ENCODE measurements at regions not wholly inside any gene's neighbourhood (a gene's known extent, or its start where the extent isn't known, plus 50 kb on each side); places are given as distances from the start of the nearest gene placed in this dataset.

DNA sequence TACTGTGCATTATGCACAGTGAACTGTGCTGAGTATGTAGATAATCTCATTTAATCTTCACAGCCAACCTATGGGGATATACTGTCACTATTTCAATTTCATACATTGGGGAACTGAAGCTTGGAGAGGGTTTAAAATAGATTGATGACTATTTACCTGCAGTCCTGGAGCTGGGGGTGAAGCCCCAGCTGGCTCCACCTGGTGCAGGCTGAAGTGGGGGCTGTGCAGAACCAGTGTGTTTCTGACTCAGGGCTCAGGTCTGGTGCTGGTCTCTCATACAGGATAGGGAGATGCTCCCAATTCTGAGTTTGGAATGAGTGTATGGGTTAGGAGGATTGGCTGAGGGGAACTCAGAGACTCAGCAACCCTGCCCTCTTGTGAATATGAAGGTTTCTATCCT is 176.1 kb upstream of the CEP162 start:
- ChIA-PET CTCF (interaction anchor here (1.2 kb wide), 1 partner anchor 19 kb away, joined by 7 read pairs; no protein-coding TSS in a partner anchor), POLR2A (no interaction called here)
- H3K27ac ChIP-seq (ENCODE audit: extremely low read depth, low read depth, low read length): no peak overlapping the region
- H3K4me3 ChIP-seq (ENCODE audit: low read depth, low read length): no peak overlapping the region
- no peak for TF ChIP-seq SP3 (tag by site-specific recombination; IDR thresholded peaks at IDR 0.05)
- TF ChIP-seq, protein P1, sequence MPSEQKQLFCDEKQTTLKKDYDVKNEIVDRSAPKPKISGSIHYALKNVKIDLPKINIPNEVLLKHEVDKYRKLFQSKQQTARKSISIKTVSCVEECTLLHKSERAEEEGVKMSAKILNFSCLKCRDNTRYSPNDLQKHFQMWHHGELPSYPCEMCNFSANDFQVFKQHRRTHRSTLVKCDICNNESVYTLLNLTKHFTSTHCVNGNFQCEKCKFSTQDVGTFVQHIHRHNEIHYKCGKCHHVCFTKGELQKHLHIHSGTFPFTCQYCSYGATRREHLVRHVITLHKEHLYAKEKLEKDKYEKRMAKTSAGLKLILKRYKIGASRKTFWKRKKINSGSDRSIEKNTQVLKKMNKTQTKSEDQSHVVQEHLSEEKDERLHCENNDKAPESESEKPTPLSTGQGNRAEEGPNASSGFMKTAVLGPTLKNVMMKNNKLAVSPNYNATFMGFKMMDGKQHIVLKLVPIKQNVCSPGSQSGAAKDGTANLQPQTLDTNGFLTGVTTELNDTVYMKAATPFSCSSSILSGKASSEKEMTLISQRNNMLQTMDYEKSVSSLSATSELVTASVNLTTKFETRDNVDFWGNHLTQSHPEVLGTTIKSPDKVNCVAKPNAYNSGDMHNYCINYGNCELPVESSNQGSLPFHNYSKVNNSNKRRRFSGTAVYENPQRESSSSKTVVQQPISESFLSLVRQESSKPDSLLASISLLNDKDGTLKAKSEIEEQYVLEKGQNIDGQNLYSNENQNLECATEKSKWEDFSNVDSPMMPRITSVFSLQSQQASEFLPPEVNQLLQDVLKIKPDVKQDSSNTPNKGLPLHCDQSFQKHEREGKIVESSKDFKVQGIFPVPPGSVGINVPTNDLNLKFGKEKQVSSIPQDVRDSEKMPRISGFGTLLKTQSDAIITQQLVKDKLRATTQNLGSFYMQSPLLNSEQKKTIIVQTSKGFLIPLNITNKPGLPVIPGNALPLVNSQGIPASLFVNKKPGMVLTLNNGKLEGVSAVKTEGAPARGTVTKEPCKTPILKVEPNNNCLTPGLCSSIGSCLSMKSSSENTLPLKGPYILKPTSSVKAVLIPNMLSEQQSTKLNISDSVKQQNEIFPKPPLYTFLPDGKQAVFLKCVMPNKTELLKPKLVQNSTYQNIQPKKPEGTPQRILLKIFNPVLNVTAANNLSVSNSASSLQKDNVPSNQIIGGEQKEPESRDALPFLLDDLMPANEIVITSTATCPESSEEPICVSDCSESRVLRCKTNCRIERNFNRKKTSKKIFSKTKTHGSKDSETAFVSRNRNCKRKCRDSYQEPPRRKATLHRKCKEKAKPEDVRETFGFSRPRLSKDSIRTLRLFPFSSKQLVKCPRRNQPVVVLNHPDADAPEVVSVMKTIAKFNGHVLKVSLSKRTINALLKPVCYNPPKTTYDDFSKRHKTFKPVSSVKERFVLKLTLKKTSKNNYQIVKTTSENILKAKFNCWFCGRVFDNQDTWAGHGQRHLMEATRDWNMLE (tag by site-specific recombination; conservative IDR thresholded peaks at IDR 0.05; ENCODE audit: low read depth): no peak
- TF ChIP-seq ZNF544 (tag by site-specific recombination; IDR thresholded peaks at IDR 0.05): no peak
- TF ChIP-seq ZNF214 (tag by site-specific recombination; IDR thresholded peaks at IDR 0.05; ENCODE audit: borderline replicate concordance): no peak
- TF ChIP-seq HOXD13 (CRISPR knock-in tag; IDR thresholded peaks at IDR 0.05; ENCODE audit: borderline replicate concordance): no peak
- no peak for TF ChIP-seq ZNF76 (tag by site-specific recombination; IDR thresholded peaks at IDR 0.05; ENCODE audit: borderline replicate concordance, low read depth)
- TF ChIP-seq GLIS1 (tag by site-specific recombination; IDR thresholded peaks at IDR 0.05): no peak
- no peak for TF ChIP-seq BCL11B (tag by site-specific recombination; IDR thresholded peaks at IDR 0.05; ENCODE audit: low read depth)
- TF ChIP-seq, protein P2, sequence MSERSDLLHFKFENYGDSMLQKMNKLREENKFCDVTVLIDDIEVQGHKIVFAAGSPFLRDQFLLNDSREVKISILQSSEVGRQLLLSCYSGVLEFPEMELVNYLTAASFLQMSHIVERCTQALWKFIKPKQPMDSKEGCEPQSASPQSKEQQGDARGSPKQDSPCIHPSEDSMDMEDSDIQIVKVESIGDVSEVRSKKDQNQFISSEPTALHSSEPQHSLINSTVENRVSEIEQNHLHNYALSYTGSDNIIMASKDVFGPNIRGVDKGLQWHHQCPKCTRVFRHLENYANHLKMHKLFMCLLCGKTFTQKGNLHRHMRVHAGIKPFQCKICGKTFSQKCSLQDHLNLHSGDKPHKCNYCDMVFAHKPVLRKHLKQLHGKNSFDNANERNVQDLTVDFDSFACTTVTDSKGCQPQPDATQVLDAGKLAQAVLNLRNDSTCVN (tag by site-specific recombination; optimal IDR thresholded peaks at IDR 0.05): no peak
- no peak for TF ChIP-seq ZNF677 (tag by site-specific recombination; IDR thresholded peaks at IDR 0.05)
- TF ChIP-seq ZNF394 (tag by site-specific recombination; IDR thresholded peaks at IDR 0.05; ENCODE audit: borderline replicate concordance): no peak
- TF ChIP-seq, protein P3, sequence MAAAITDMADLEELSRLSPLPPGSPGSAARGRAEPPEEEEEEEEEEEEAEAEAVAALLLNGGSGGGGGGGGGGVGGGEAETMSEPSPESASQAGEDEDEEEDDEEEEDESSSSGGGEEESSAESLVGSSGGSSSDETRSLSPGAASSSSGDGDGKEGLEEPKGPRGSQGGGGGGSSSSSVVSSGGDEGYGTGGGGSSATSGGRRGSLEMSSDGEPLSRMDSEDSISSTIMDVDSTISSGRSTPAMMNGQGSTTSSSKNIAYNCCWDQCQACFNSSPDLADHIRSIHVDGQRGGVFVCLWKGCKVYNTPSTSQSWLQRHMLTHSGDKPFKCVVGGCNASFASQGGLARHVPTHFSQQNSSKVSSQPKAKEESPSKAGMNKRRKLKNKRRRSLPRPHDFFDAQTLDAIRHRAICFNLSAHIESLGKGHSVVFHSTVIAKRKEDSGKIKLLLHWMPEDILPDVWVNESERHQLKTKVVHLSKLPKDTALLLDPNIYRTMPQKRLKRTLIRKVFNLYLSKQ (tag by site-specific recombination; IDR thresholded peaks at IDR 0.05; ENCODE audit: borderline replicate concordance): no peak
- TF ChIP-seq, protein P4, sequence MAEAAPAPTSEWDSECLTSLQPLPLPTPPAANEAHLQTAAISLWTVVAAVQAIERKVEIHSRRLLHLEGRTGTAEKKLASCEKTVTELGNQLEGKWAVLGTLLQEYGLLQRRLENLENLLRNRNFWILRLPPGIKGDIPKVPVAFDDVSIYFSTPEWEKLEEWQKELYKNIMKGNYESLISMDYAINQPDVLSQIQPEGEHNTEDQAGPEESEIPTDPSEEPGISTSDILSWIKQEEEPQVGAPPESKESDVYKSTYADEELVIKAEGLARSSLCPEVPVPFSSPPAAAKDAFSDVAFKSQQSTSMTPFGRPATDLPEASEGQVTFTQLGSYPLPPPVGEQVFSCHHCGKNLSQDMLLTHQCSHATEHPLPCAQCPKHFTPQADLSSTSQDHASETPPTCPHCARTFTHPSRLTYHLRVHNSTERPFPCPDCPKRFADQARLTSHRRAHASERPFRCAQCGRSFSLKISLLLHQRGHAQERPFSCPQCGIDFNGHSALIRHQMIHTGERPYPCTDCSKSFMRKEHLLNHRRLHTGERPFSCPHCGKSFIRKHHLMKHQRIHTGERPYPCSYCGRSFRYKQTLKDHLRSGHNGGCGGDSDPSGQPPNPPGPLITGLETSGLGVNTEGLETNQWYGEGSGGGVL (tag by site-specific recombination; IDR thresholded peaks at IDR 0.05): no peak
- TF ChIP-seq WT1 (tag by site-specific recombination; IDR thresholded peaks at IDR 0.05): no peak
- no peak for TF ChIP-seq MZF1 (tag by site-specific recombination; IDR thresholded peaks at IDR 0.05; ENCODE audit: borderline replicate concordance)
- no peak for TF ChIP-seq ZNF433 (tag by site-specific recombination; IDR thresholded peaks at IDR 0.05; ENCODE audit: low read depth)
- no peak for TF ChIP-seq ZNF324 (tag by site-specific recombination; IDR thresholded peaks at IDR 0.05)
- TF ChIP-seq, protein P5, sequence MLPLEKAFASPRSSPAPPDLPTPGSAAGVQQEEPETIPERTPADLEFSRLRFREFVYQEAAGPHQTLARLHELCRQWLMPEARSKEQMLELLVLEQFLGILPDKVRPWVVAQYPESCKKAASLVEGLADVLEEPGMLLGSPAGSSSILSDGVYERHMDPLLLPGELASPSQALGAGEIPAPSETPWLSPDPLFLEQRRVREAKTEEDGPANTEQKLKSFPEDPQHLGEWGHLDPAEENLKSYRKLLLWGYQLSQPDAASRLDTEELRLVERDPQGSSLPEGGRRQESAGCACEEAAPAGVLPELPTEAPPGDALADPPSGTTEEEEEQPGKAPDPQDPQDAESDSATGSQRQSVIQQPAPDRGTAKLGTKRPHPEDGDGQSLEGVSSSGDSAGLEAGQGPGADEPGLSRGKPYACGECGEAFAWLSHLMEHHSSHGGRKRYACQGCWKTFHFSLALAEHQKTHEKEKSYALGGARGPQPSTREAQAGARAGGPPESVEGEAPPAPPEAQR (tag by site-specific recombination; IDR thresholded peaks at IDR 0.05): no peak
- H3K4me1 ChIP-seq (ENCODE audit: control insufficient read depth, insufficient read depth, low read length): no peaks in the 10 kb centered on the region
- H3K9me3 ChIP-seq (ENCODE audit: control insufficient read depth, insufficient read depth, low read depth, low read length): no peaks in the 10 kb centered on the region
- no peaks in the 10 kb centered on the region for H3K36me3 ChIP-seq (ENCODE audit: control insufficient read depth in 2 of 2, insufficient read depth in 1 of 2, low read length in 2 of 2)

Measured in HEK293 (cell line).